OCI-M1 (cell line): ENCODE measurements at regions not wholly inside any gene's neighbourhood (a gene's known extent, or its start where the extent isn't known, plus 50 kb on each side); places are given as distances from the start of the nearest gene placed in this dataset.
"Not testable (repeated sequence)": the region's sequence is repeated elsewhere in the genome, so short reads cannot be mapped to it uniquely, and the experiment has no call there.

Experiments
- DNase-seq: peaks from one replicate; lab custom pipeline; 2025; lab: John Stamatoyannopoulos, UW

DNA sequence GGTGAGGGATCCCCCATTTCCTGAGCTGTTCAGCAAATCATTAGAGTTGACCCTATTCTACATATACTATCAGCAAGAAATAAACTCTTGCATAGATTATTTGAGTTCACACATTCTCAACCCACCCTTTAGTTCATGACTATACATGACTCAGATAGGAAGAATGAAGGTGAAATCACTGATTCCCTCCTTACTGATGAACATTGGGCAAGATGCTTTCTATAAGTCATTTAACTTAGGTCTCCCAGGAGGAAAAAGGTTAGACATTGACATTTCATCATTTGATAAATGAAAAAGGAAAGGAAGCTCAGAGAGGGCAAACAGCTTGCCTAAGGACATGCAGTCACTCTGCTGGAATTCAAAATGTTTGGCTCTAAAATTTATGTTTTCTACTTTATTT is 408.0 kb downstream of the TMEM182 start:
- DNase-seq = no peak

DNA sequence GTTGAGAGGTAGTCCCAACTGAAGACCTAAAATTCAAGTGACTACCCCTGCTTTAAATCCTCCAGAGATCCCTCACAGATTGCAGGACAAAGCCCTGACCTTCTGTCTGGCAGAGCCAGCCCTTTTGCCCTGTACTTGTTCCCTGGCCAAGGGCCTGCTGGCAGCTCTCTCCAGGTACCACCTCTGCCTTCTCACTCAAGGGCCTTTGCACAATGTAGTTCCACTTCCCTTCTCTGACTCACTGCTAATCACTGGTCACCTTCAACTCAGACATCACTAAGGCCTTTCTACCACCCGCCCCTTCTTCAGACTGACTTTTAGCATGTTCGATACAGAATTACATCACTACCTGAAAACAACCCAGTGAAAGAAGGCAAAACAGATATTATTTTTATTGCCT is 411.0 kb downstream of the TMEM182 start:
- no peak for DNase-seq

DNA sequence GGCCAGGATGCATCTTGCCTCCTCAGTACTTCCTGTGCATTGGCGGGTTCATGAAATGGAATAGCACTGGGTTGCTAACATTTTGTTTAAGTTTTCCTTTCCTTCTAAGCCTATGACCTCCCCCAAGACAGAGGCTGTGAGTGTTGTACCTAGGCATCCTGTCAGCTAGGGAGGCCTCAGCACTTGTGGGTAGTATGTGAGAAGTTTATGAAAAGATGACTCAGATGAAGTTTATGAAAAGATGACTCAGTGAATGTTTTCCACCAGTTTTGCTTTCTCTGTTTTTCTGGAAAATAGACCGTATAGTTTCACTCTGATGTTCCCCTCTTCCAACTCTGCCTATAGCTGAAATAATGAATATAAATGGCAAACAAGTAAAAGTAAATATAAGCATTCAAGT is 412.9 kb downstream of the TMEM182 start:
- no peak for DNase-seq

DNA sequence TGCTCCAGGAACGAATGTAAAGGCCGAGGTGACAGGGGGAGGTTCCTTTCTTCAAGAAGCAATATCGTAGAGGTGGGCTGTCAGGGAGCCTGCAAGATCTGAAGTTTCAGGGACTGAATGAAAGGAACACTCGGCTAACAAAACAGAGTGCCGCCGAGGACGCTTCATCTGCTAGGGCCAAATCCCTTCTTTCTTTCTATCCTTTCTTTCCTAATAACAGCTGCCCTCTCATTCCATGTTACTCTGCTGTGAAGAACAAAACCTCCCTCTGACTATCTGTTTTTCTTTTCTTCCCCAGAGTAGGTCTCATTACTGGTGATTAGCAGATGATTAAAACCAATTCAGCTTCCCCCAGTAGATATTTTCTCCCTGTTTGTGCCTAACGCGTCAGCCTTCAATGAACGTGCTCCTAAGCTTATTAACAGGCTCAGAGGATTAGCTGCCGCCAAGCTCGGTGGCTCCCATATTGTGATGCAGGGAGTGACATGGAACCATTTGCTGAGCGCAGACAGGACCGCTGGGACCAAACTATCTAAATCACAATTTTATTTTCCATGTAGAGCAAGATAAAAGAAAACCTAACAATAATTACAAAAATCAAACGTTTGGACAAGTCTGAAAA is 414.6 kb downstream of the TMEM182 start:
- DNase-seq = no peak

DNA sequence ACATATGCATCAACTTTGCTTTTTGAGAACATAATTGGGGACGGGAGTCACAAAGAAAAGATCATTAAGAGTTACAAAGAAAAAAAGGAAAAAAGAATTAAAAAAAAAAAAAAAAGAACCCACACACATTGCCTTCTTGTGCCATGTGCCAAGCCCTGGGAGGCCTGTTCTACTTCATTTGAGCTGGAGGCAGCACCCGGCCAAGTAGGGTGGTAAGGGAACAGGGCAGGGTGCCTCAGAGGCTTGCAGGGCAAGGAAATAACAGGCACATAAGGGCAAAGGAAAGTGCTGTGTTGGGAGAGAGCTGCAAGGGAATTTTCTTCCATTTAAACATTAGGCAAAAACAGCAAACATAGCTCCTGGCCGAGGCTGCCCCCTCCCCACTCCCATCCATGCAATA is 418.0 kb downstream of the TMEM182 start:
- no peak for DNase-seq

DNA sequence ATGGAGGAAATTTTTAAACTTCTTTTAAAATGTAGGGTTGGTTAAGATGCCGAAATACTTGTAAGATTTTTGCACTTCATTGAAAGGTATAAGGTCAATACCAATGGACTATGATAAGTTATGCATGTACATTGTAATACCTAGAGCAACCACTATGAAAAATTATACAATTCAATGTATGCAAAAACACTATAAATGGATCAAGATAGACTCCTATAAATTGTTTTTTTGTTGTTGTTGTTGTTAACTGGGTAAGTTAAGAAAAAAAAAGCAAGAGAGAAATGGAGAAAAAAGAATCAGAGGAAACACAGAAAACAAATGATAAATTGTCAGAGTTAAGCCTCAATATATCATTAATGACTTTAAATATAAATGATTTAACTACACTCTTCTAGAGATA is 421.2 kb downstream of the TMEM182 start:
- no peak for DNase-seq

DNA sequence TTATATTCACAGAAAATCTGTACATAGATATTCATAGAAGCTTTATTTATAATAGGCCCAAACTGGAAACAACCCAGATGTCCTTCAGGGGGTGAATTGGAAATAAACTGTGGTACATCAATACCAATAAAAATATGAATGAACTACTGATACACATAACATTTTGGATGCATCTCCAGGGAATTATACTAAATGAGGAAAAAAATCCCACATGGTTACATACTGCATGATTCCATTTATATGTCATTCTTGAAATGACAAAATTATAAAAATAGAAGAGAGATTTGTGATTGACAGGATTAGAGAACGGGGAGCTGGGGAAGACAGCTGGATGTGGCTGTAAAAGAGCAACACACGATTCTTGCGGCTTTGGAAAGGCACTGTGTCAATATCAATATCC is 435.0 kb downstream of the TMEM182 start:
- DNase-seq = no peak

DNA sequence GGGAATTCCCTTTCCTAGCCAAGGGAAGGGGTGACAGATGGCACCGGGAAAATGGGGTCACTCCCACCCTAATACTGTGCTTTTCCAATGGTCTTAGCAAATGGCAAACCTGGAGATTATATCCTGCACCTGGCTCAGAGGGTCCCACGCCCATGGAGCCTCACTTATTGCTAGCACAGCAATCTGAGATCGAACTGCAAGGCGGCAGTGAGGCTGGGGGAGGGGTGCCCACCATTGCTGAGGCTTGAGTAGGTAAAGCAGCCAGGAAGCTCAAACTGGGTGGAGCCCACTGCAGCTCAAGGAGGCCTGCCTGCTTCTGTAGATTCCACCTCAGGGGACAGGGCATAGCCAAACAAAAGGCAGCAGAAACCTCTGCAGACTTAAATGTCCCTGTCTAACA is 438.9 kb downstream of the TMEM182 start:
- DNase-seq = not testable (repeated sequence)

DNA sequence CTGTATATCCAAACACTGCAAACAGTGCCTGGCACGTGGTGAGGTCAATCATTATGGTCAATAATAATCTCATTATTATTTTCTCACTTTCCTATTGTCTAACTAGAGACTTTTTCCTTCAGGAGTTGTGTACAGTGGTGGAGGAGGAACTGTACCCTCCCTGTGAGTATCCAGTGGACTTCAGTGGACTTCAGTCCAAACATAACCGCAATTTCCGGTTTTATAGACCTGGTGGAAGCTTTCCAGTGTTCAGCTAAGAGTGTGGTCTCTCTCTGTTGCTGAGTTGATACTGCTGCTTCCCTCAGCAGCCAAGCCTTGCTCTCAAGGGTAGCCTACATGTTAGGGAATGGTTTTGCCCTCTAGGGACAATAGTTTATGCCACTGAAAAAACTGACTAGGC is 447.1 kb downstream of the TMEM182 start:
- peak; percentile 62 for DNase-seq

DNA sequence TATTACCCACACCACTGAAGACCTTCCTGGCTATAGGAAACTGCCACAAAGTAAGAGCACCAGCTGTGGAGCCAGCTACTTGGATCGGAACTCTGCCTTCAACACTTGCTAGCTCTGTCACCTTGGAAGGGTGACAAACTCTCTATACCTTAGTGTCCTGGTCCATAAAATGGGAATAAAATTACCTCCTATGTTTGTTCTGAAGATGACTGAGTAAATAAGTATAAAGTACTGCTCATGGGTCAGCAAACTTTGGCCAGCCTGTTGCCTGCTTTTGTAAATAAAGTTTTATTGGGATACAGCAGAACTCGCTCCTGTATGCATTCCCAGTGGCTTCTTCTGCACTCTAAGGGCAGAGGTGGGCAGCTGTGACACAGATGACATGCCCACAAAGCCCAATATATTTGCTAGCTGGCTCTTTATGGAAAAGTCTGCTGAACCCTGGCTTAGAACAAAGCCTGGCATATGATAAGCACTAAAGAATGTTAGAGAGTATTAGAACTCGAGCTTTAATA is 451.3 kb downstream of the TMEM182 start:
- DNase-seq = no peak

DNA sequence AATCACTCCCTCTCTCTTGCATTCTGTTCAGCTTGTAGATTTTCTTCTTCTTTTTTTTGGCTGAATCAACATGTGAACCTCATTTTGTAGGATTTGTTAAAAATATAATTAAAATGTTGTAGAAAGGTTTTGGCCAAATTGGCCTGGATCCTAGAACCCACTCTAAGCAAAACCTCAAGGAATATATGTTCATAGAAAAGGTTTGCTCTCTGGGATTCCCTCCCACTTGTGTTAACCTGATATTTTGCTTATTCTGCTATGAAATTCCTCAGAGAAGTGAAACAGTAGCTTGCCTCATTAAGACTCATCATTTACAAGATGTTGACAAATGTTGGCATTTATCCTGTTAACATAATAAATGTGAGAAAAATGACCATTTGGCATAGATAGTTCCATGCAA is 456.7 kb downstream of the TMEM182 start:
- no peak for DNase-seq

DNA sequence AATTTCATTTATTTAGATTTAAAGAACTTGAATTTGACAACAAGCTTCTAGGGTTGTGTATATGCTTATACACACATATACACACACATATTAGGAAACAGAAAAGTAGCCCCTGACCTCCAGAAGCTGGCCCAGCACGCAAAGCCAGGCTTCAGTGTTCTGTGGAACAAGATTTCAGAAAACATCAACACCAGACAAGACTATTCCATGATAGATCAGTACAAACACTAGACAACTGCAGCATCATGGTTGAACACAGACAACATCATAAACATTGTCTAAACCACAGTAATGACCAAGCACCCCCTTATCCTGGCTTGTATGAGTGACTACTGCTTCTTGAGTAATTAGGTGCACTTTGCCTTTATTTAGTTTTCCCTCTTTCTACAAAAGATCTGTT is 457.6 kb downstream of the TMEM182 start:
- DNase-seq = no peak

DNA sequence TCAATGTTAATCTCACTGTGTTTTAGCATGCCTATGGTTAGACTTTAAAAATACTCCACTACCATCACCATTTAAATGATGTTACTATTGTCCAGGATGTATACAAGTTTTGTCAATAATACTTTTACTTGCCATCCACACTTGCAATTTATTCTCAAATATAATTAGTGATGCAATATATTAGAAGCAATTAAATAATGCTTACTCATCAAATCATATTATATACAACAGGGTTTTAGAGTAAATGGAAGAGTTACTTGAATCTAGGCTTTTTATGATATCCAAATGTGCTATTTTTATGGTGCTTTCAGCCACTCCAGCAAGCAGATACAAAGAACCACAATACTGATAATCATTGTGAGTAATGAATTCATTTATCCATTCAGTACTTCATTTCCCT is 461.1 kb downstream of the TMEM182 start:
- no peak for DNase-seq

DNA sequence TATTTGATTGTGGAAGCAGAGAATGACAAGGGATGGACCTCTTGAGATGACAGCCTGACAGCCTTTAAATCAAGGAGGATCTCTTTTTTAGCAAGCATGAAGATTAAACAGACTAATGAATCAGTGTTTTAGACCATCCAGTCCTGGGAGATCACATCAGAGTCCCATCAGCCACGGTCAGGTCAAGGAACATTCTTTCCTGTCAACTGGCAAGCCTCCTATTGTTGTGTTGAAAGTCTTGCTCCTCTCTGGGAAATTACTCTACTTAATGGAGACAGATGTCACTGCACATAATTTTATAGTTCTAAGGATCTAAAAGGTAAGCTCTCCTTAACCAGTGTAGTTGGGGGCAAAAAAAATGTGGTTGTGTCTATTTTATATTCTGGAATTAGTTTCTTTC is 469.0 kb downstream of the TMEM182 start:
- DNase-seq = no peak

DNA sequence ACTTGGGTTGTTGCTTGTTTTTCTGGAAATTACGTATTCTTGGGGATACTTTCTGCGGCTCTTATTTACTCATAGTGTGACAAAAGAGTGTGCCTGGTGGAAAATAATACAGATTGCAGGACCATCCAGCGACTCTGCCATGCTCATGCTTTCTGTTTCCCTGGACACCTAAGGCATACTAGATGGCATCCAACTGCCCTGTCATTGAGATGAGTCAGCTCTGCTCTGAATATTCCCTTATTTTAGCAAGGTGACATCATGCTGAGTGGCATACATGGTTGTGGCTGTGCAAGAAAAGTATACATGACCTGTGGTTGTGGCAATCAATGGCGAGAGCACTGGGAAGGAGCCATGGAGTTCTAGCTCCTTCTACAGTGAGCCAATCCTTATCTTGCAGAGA is 471.0 kb downstream of the TMEM182 start:
- DNase-seq = no peak

DNA sequence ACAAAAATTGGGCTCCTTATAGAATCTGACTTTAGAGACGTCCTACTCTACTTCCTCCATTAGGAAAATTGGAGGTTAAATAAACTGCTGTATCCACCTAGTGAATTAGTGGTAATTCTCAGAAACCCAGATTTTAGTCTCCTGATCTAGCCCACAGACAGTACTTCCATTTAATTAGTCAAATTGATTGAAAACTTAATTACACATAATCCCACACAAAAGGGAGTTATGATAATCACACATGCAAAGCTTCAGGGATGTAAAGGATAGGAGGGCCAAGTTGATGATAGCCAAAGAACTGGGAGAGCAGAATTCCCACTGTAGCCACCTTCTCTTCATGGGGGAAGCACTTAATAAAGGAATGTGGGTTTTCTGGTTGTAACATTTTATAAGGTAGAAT is 471.9 kb downstream of the TMEM182 start:
- DNase-seq = no peak

DNA sequence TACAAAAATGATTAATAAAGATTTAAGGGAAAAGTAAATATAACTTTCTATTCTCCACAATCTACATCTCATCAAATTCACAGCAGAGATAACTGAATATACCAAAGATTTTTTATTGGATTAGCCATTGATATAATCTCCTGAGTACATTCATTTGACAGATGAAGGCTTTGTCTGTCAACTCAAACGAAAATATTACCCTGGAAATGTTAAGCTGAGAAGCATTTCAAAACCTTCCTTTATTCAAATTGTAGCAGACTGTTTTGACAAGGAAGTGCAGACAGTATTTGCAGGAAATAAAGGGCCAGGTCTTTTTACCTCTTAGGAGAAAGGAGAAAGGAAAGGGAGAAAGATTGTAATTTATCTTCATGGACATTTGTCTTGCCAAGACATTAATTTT is 473.5 kb downstream of the TMEM182 start:
- no peak for DNase-seq

DNA sequence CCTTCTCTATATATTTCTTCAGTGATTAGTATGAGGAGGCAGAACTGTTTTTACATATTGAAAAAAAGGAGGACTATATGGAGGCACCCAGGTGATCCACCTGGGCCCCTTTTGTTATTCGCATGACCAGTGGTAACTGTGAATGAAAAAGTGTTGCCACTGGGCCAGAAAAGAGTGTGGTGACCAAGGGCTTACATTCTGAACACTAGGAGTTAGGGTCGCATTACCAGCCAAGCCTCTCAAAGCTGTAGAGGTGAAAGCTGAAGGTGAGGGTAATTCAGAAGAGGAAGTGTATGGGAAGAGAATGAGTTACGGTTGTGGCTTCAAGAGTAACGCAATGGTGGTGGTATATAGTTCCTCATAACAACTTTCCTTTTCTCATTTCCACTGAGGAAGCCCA is 487.6 kb downstream of the TMEM182 start:
- no peak for DNase-seq

DNA sequence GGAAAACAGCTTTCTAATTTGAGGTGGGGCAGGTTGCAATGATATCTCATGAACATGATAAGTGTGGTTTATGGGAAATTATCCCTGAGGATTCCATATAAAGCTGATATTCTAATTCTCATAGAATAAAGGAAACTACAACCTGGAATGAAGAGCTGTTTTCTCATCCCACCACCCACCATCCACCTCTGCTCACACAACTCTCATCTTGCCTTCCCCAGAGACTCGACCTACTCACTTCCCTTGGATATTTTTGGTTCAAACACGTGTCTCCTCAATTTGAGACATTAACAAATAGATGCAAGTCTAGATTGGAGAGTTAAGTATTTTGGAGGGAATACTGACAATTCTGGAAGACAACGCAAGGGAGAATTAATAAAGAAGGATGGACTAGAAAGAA is 490.9 kb downstream of the TMEM182 start:
- no peak for DNase-seq

DNA sequence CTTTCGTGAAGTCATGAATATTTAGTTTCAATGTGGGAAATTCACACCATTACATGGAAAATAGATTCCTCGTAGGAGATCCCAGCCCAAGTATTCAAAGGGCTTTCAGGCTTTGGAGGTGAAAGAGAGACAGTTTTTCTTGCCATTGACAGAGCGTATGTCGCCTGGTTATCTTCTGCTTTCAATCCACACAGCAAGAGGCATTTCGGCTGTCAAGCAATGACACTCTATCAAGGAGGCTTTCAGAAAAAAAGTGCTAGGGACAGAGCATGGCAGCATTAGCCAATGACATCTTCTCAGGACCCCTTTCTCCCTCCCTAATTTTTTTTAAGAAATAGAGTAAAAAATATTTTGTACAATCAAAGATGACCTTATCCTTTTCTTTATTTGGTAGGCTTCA is 492.8 kb downstream of the TMEM182 start:
- DNase-seq = no peak

DNA sequence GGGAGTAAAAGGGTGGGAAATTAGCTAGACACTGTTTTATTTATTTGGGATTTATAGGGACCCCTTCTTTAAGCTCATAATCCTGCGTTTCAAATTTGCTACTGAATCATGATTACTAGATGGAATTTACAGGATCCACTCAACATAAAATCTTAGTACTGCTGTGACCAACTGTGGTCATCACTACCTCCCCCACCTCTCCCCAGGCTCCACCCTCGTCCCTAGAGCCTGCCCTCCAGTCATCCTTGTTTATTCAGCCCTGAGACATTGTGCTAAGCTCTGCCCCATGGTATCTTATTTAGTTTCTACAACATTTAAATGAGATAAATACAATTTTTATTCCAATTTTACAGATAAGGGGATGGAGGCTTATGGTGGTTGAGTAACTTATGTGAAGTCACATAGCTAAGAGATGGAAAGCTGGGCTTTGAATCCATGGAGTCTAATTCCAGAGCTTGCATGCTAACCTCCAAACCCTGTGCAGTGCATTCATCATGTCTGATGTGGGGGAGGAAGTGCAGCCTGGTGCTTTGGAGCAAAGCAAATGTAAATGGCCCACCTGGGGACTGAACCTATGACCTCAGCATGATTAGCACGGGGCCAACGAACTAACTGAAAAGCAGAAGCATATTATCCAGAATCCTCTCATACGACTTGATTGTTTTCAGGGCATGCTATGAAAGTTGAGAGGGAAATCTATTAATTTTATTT is 502.4 kb downstream of the TMEM182 start:
- DNase-seq = no peak

DNA sequence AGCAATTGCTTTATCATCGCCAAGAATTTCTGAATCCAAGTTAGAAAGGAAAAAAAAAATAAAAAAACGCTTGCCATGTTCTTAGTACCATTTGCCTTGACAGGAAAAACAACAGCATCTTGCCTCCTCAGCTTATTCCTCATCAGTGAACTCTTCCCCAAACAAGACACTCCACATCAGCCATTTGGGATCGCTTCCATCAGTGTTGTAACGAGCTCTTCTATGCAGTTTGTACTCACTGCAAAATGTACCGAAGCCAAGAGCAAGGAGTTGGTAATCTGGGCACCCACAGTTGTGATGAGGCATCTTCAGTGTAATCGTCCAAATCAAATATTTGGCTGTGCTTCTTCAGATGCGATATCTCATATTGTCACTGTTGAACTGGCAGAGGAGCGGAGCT is 503.7 kb downstream of the TMEM182 start:
- DNase-seq = no peak

DNA sequence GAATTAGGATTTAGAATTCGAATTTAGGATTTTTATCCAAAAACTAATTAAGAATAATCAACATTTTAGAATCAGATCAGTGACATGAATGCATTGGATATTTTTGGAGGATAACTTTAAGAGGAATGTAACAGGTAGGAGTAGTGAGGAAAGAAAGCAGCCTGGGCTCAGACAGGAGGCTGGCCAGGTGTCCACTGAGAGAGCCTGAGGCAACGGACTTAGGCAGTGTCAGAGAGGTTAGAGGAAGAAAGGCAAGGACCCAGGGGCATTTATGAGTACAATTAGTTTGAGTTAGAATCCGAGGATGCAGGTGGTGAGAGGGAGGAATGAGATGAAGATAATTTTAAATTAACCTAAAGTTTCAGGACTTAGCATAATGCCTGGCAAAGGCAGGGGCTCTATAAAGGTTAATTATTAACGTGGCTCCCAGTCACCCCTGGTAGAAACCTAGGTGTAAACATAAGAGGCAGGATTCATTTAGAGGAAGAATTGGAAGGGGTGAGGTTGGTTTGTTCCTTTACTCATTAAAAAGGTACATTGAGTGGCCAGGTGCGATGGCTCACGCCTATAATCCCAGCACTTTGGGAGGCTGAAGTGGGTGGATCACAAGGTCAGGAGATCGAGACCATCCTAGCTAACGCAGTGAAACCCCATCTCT is 507.1 kb downstream of the TMEM182 start:
- DNase-seq = no peak
